WI38 (cell line): ENCODE measurements at regions not wholly inside any gene's neighbourhood (a gene's known extent, or its start where the extent isn't known, plus 50 kb on each side); places are given as distances from the start of the nearest gene placed in this dataset.

Source experiments
- H3K4me3 ChIP-seq: 2 replicates; pipeline ENCODE4 v1.5.1; 2011; ENCODE audit warnings: low read depth, mild to moderate bottlenecking, control low read depth, low read length
- TF ChIP-seq, protein P1 (sequence below): IDR thresholded peaks from 2 replicates; pipeline ENCODE4 v1.5.1; 2012; ENCODE audit warnings: low read depth, mild to moderate bottlenecking, control low read depth, low read length

DNA sequence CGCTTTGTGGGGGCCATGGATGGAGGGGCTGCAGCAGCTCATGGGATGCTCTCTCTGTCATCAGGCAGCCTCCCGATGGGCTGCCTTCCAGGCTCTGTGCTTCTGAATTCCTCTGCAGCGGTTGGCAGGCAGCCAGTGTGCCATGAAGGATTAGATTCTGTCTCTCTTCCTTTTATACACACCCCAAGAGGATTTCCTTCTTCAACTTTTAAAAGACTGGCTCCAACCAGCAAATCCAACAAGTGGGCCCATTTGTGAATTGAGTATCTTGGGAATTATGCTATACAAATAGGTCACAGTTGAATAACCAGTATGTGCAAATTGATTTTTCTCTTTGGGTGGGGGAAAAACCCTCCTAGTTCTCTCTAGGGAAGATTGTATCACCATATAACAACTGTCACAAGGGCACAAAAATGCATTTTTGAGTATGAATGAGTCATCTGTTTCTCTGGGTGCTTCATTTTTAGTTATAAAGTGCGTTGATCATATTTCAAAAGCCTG, 96.8 kb upstream of the FAT1 start:
- no peak overlapping the region for H3K4me3 ChIP-seq
- TF ChIP-seq, protein P1, sequence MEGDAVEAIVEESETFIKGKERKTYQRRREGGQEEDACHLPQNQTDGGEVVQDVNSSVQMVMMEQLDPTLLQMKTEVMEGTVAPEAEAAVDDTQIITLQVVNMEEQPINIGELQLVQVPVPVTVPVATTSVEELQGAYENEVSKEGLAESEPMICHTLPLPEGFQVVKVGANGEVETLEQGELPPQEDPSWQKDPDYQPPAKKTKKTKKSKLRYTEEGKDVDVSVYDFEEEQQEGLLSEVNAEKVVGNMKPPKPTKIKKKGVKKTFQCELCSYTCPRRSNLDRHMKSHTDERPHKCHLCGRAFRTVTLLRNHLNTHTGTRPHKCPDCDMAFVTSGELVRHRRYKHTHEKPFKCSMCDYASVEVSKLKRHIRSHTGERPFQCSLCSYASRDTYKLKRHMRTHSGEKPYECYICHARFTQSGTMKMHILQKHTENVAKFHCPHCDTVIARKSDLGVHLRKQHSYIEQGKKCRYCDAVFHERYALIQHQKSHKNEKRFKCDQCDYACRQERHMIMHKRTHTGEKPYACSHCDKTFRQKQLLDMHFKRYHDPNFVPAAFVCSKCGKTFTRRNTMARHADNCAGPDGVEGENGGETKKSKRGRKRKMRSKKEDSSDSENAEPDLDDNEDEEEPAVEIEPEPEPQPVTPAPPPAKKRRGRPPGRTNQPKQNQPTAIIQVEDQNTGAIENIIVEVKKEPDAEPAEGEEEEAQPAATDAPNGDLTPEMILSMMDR = no peak

DNA sequence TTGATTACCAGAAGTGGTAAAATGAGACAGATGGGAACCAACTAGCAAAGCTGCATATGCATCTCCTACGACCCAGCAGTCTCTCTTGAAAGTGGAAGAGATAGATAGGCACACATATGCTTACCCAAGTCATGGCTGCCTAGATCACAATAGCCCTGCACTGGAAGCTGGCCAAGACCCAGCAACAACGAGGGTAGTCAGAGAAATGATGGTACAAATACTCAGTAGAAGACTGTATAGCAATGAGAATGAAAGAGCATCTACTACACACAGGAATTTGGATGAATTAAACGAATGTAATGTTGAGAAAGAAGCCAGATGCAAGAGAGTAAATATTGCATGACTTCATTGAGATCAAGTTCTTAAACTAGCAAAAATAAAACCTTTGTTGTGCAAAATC, 100.3 kb upstream of the FAT1 start:
- H3K4me3 ChIP-seq = no peak overlapping the region
- TF ChIP-seq, protein P1 = no peak

DNA sequence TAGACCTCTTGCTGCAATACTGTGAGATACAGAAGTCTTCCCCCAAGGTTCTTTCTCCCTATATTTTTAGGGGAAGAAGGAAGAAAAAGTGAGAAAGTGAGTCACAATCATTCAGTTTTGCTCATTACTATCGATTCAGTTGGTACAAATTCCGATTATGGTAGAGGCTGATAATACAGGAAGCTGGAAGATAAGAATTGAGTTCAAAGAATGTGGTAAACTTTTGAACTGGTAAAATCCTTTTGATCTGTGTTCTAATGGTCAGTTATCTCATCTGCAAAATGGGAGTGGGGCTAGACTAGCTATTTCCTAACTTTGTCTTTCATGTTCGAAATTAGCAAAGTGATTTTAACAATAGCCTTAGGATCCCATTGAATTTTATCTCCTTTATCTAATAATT, 101.4 kb upstream of the FAT1 start:
- H3K4me3 ChIP-seq = no peak overlapping the region
- TF ChIP-seq, protein P1 = no peak

DNA sequence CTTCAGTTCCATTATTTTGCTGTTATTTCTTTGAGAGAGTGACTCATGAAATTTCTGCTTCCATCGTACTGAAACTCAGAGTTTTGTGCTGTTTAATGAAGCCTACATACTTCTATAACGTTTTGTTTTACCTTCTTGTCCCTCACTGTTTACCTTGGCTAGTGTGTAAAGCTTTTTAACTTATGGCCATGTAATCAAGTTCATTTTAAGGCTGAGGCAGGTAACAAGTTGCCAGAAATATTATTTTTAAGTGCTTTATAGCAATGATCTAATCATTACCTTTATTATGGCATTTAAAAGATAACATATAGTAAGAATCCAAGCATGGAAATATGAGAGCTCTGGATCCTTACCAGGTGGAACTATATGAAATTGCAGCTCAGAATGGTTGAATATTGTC, 102.3 kb upstream of the FAT1 start:
- TF ChIP-seq, protein P1 = no peak
- H3K4me3 ChIP-seq = no peak overlapping the region

DNA sequence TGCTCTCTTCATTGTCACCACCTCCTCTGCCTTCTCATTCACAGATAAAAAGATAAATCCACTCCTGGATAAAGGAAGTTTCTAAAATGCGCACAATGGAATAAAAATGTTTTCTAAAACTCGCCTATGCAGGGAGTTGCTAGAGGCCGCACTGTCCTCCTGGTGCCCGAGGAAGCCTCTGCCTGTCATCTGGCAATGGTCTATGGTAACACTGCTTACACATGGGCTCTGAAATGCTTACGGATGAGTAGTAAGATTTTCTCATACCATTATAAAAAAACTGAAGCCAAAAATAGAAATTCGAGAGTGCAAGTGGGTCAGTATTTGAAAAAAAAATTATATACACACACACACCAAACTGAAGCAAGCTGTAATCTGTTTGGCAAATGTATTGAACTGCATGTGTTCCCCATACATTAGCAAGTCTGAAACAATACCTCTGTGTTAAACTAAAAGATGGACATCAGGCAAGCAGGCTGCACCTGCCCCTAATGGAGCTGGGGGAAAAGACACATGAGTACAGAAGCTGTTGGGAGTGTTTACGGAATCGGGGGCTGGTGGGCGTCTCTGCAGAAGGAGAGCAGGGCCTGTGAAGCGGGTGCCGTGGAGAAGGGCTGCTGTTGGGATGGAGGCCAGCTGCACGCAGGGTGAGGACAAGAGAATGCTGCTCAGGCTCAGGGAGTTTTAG, 103.3 kb upstream of the FAT1 start:
- H3K4me3 ChIP-seq = no peak overlapping the region
- TF ChIP-seq, protein P1 = no peak

DNA sequence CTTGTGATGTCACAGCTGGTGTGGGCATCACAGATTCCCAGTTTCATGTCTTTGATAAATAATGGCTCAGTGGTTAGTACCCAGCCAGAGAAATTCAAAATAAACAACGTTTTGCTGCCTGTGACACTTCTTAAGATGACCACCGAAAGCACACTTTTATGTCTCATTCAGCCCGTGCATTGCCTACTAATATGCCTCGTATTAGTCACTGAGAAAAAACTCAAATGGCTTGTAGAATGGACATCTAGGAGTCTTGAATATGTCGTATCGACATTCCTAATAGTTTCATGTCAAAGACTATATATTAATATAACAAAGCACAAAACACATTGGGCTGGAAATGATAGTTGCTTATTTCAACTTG, 103.9 kb upstream of the FAT1 start:
- no peak overlapping the region for H3K4me3 ChIP-seq

DNA sequence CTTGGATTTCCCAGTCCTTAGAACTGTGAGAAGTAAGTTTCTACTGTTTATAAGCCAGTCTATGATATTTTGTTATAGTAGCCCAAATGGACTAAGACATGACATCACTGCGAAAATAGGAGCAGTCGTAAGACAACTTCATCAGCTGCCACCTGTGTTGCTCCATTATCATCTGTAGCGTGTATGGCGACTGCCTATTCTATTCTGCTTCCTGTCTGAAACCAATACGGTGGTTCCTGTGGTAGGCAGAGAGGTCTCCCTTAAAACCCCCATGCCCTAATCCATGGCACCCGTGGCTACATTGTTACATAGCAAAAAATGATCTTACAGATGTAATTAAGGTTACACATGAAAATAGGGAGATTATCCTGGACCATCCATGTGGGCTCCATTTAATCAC, 105.4 kb upstream of the FAT1 start:
- H3K4me3 ChIP-seq = no peak overlapping the region
- TF ChIP-seq, protein P1 = no peak

More for the DNA sequence above, 103.9 kb upstream of the FAT1 start:
- TF ChIP-seq, protein P1 = no peak
